HEK293 (cell line): ENCODE measurements at regions not wholly inside any gene's neighbourhood (a gene's known extent, or its start where the extent isn't known, plus 50 kb on each side); places are given as distances from the start of the nearest gene placed in this dataset.
"Not testable (repeated sequence)": the region's sequence is repeated elsewhere in the genome, so short reads cannot be mapped to it uniquely, and the experiment has no call there.

ENCODE experiments used
- CTCF ChIA-PET: fragments of 350-600 bp; formaldehyde crosslinking; extraction: SDS; loops from one replicate; lab custom pipeline; 2021; ENCODE audit warnings: antibody characterized with exemption; lab: Yijun Ruan, JAX
- POLR2A ChIA-PET: fragments of 300-600 bp; formaldehyde crosslinking; extraction: SDS; loops from one replicate; lab custom pipeline; 2020; ENCODE audit warnings: antibody characterized with exemption, inconsistent platforms; lab: Yijun Ruan, JAX
- H3K27ac ChIP-seq: fragments of 200-500 bp; sonication (Bioruptor generic); 2 replicates; pipeline ENCODE4 v1.5.1; 2014; ENCODE audit warnings: low read depth, low read length, control low read depth, inconsistent platforms; ENCODE audit errors: extremely low read depth
- H3K36me3 ChIP-seq, 2 experiments: fragments of 200-500 bp in 1 of 2; sonication (Bioruptor generic) in 1 of 2; 1 replicate in 1 of 2; 2 replicates in 1 of 2; pipeline ENCODE4 v1.5.1; 2014 to 2017; ENCODE audit warnings: inconsistent platforms in 2 of 2, low read length in 2 of 2; ENCODE audit not compliant: control insufficient read depth in 2 of 2, insufficient read depth in 1 of 2
- H3K4me1 ChIP-seq: fragments of 200-500 bp; sonication (Bioruptor generic); 2 replicates; pipeline ENCODE4 v1.5.1; 2014; ENCODE audit warnings: mild to moderate bottlenecking, low read length, inconsistent platforms; ENCODE audit not compliant: control insufficient read depth, insufficient read depth
- H3K4me3 ChIP-seq: 2 replicates; pipeline ENCODE4 v1.5.1; 2011; ENCODE audit warnings: low read depth, mild to moderate bottlenecking, control low read depth, low read length, moderate library complexity
- H3K9me3 ChIP-seq: fragments of 200-500 bp; sonication (Bioruptor generic); 2 replicates; pipeline ENCODE4 v1.5.1; 2014; ENCODE audit warnings: low read depth, low read length, inconsistent platforms; ENCODE audit not compliant: control insufficient read depth, insufficient read depth

DNA sequence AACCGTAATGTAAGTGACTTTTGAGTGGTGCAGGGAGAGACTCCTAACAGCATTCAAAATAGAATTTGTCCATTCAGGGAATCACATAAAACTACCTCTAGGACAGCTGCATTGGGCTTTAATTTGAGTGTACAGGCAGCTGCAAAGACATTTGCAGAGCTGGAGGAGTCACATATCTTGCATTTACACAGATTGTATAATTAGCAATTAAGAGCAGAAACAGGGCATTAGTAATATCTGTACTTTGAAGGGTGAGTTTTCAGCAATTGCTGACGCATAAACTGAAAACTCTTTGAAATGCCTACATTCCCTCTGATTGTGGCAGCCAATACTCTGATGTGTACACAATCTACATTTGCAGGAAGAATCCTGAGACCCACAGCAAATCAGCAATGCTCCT lies 245.6 kb downstream of the UBE2NL start:
- H3K27ac ChIP-seq, H3K4me3 ChIP-seq, CTCF ChIA-PET, H3K36me3 ChIP-seq, H3K9me3 ChIP-seq, POLR2A ChIA-PET, H3K4me1 ChIP-seq: not testable (repeated sequence)

DNA sequence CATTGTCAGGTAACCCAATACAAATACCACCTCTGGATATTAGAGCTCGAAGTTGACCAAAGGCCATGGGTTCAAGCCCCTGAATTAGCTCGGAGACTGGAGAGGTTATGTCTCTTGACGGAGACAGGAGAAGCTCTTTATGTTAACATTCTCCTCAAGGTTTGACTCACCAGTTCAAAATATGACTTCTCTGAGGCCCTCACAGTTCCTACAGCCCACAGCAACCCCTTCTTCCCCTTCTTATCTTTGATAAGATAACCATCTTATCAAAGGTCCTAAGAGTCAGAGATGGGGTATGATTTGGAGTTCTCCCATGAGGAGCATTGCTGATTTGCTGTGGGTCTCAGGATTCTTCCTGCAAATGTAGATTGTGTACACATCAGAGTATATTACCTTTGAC lies 246.6 kb downstream of the UBE2NL start:
- H3K4me3 ChIP-seq, H3K36me3 ChIP-seq, H3K4me1 ChIP-seq, CTCF ChIA-PET, POLR2A ChIA-PET, H3K9me3 ChIP-seq, H3K27ac ChIP-seq: not testable (repeated sequence)

DNA sequence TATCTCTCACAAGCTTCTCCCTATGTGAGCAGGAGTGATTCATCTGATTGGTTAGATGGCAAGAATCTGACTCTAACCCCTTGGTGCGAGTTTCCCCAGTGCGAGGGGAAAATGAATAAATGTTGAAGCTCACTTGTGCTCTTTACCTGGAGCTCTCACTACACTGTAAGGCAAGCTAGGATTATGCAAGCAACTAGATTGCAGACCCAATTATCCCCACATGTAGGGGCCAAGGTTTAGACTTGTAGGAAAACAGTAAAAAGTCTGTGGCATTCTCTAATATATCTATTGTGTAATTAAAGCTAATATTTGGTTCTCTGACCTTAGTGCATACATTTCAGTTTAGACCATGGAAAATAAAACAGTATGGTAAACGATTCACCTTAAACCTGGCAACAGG lies 247.2 kb downstream of the UBE2NL start:
- H3K4me3 ChIP-seq, POLR2A ChIA-PET, H3K36me3 ChIP-seq, H3K27ac ChIP-seq, H3K9me3 ChIP-seq, CTCF ChIA-PET, H3K4me1 ChIP-seq: not testable (repeated sequence)

DNA sequence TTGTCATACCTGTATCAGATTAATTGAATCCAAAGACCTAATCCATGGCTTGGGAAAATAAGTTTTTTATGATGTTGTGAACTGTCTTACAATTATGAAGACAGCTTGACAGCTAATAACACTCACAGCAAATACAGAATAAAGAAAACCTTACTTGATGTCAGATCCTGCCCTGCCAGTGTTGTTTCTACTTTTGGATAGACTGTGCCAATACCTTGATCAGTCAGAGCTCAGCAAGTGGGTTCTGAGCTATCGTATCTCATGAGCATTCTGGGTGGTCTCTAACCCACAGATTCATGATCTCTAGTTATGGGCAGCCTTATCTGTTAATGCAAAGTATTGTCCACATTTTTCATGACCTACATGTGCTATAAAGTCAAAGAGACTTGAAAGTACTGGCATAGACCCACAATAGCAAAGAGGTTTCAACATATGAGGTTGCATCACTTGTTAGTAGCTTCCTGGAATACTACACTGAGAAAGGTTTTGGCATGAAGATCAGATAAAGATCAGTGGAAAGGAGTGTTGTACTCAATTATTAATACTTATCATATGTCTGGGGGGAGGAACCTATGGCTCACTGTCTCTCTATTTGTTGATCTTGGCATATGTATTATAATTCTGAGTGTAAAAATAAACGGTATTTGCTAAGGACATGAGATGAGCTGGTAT lies 250.7 kb downstream of the UBE2NL start:
- POLR2A ChIA-PET, H3K4me1 ChIP-seq, CTCF ChIA-PET, H3K4me3 ChIP-seq, H3K36me3 ChIP-seq, H3K27ac ChIP-seq, H3K9me3 ChIP-seq: not testable (repeated sequence)

DNA sequence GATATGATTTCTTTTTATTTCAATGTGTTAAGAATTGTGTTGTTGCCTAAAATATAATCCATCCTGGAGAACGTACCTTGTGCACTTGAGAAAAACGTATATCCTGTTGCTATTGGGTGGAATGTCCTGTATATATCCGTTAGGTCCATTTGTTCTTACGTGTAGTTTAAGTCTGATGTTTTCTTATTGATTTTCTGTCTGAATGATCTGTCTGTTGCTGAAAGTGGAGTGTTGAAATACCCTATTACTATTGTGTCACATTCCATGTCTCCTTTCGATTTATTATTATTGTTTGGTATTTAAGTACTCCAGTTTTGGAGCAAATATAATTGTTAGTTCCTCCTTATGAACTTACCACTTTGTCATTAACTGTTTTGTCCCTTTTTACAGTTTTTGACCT lies 270.6 kb downstream of the UBE2NL start:
- CTCF ChIA-PET, H3K4me3 ChIP-seq, H3K27ac ChIP-seq, H3K36me3 ChIP-seq, H3K9me3 ChIP-seq, POLR2A ChIA-PET, H3K4me1 ChIP-seq: not testable (repeated sequence)

DNA sequence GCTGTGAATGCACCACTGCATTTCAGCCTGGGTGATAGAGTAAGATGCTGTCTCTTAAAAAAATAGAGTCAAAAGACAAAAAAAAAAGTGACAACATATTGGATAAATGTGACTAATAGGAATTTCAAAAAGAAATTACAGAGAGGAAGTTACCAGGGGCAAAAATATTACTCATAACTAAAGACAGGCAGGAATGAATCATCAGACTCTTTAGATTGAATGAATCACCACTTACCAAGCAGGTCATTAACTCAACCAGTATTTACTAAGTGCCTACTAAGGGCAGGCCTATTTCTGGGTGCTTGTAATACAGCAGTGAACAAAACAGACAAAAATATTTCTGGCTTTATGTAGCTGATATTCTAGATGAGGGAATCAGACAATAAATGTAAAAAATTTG lies 301.3 kb downstream of the UBE2NL start:
- H3K4me1 ChIP-seq, CTCF ChIA-PET: not testable (repeated sequence)

DNA sequence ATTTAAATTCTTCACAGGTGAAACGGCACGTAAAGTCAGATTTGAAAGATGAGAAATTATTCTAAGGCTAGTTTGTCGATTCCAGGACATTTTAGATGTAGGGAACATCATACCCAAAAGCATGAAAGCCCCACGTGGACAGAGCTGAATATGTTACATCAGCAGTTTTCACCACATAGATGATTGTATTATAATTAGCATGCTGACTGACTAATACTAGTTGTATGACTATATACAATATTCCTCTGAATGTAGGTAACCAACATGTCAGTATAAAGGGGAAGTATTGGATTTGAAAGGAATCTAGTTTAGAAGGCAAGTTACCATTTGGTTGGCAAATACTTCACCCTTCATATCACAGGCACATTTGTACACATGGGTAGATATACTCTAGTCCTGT lies 304.6 kb downstream of the UBE2NL start:
- H3K36me3 ChIP-seq, POLR2A ChIA-PET, H3K9me3 ChIP-seq, CTCF ChIA-PET, H3K27ac ChIP-seq, H3K4me3 ChIP-seq, H3K4me1 ChIP-seq: not testable (repeated sequence)

More for the DNA sequence above, 301.3 kb downstream of the UBE2NL start:
- H3K4me3 ChIP-seq, H3K9me3 ChIP-seq, H3K27ac ChIP-seq, POLR2A ChIA-PET, H3K36me3 ChIP-seq: not testable (repeated sequence)

DNA sequence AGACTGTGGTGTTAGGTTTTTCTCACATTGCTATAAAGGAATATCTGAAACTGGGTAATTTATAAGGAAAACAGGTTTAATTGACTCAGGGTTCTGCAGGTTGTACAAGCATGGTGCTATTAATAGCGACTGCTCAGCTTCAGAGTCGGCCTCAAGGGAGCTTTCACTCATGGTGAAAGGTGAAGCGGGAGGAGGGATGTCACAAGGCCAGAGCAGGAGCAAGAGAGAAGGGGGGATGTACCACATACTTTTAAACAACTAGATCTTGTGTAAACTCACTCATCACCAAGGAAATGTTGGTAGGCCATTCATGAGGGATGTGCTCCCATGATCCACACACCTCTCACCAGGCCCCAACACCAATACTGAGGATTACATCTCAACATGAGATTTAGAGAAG lies 313.2 kb downstream of the UBE2NL start:
- POLR2A ChIA-PET, H3K4me3 ChIP-seq, H3K27ac ChIP-seq, CTCF ChIA-PET, H3K36me3 ChIP-seq, H3K9me3 ChIP-seq, H3K4me1 ChIP-seq: not testable (repeated sequence)

DNA sequence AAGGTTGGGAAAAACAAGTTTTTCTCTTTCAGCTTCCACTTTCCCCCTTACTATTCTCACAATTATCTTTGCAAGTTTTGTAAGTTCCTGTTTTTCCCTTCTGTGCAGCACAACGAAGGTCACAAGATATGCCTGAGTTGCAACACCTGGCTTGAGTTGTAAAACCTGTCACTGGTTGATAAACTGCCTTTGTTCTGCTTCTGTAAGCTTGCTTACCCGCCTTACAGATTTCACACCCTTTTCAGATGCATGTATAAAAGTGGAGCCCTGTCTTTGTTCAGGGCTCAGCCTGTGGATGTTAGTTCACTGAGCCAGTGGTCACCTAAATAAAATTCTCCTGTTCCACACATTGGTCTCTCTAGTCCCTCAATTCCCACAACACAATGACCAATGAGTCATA lies 318.9 kb downstream of the UBE2NL start:
- H3K4me3 ChIP-seq, CTCF ChIA-PET, H3K36me3 ChIP-seq, H3K27ac ChIP-seq, H3K4me1 ChIP-seq, POLR2A ChIA-PET, H3K9me3 ChIP-seq: not testable (repeated sequence)

DNA sequence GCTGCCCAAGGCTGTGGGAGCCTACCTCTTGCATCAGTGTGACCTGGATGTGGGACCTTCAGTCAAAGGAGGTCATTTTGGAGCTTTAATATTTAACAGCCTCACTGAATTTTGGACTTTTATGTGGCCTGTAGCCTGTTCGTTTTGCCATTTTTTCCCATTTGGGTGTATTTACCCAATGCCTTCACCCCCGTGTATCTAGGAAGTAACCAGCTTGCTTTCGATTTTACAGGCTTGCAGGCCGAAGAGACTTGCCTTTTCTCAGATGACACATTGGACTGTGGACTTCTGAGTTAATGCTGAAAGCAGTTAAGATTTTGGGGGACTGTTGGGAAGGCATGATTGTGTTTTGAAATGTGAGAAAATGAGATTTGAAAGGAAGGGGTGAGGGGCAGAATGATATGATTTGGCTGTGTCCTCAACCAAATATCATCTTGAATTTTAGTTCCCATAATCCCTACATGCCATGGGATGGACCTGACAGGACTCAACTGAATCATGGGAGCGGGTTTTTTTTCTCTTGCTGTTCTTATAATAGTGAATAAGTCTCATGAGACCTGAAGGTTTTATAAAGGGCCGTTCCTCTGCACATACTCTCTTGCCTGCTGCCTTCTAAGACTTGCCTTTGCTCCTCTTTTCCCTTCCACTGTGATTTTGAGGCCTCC lies 324.6 kb downstream of the UBE2NL start:
- H3K36me3 ChIP-seq, CTCF ChIA-PET, H3K4me1 ChIP-seq, H3K4me3 ChIP-seq, POLR2A ChIA-PET, H3K27ac ChIP-seq, H3K9me3 ChIP-seq: not testable (repeated sequence)
